Glutamatergic neuron (in vitro differentiated cells): ENCODE measurements at regions not wholly inside any gene's neighbourhood (a gene's known extent, or its start where the extent isn't known, plus 50 kb on each side); places are given as distances from the start of the nearest gene placed in this dataset.

Source experiments
- DNase-seq: peaks from one replicate; pipeline ENCODE4 v3.0.0; 2022
- H3K27ac Mint-ChIP-seq: one replicate; pipeline ENCODE4 v1.8.0; 2020; ENCODE audit warnings: mild to moderate bottlenecking, mixed read lengths, inconsistent platforms; ENCODE audit not compliant: unreplicated experiment
- H3K27me3 Mint-ChIP-seq: one replicate; pipeline ENCODE4 v1.8.0; 2020; ENCODE audit warnings: mild to moderate bottlenecking, moderate library complexity, mixed read lengths, inconsistent platforms; ENCODE audit not compliant: unreplicated experiment
- H3K36me3 Mint-ChIP-seq: one replicate; pipeline ENCODE4 v1.8.0; 2020; ENCODE audit warnings: mild to moderate bottlenecking, mixed read lengths, inconsistent platforms; ENCODE audit not compliant: unreplicated experiment
- H3K4me1 Mint-ChIP-seq: one replicate; pipeline ENCODE4 v1.8.0; 2020; ENCODE audit warnings: mild to moderate bottlenecking, low read depth, mixed read lengths, inconsistent platforms; ENCODE audit not compliant: unreplicated experiment
- H3K4me3 Mint-ChIP-seq: one replicate; pipeline ENCODE4 v1.8.0; 2020; ENCODE audit warnings: mild to moderate bottlenecking, mixed read lengths, inconsistent platforms; ENCODE audit not compliant: unreplicated experiment
- H3K9me3 Mint-ChIP-seq: one replicate; pipeline ENCODE4 v1.8.0; 2020; ENCODE audit warnings: mild to moderate bottlenecking, moderate library complexity, mixed read lengths, inconsistent platforms; ENCODE audit not compliant: unreplicated experiment
- CTCF ChIP-seq: fragments of 200-600 bp; sonication (generic); IDR thresholded peaks from one replicate; pipeline ENCODE4 v1.5.0; 2021; ENCODE audit not compliant: partially characterized antibody, unreplicated experiment

DNA sequence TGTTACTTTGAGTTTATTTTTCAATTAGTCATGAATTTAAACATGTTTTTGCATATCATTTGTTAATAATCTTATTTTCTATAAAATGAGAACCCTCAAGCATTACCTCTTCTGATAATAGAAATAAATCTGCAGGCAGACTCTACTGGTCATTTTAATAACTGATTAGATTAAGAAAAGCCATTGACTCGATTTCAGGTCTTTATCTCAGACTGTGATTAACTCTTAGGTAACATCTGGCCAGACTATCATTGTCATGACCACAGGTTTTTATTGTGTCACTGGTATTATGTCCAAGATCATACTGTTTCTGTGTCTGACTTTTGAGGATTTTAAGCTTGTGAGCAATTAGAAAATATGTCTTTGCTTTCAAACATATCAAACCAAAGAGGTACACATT is 83.6 kb upstream of the SLC13A1 start:
- Mint-ChIP-seq H3K36me3 (no peaks in the 10 kb centered on the region), H3K27me3 (no peaks in the 10 kb centered on the region), H3K4me1 (no peaks in the 10 kb centered on the region), H3K4me3 (no peak overlapping the region), H3K9me3 (no peaks in the 10 kb centered on the region), H3K27ac (no peak overlapping the region)
- DNase-seq = no peak
- no peak for TF ChIP-seq CTCF

- H3K9me3 Mint-ChIP-seq = no peaks in the 10 kb centered on the region
- no peak for DNase-seq
- H3K36me3 Mint-ChIP-seq = no peaks in the 10 kb centered on the region
- no peaks in the 10 kb centered on the region for H3K4me1 Mint-ChIP-seq
- H3K27ac Mint-ChIP-seq = no peak overlapping the region
- no peaks in the 10 kb centered on the region for H3K27me3 Mint-ChIP-seq
- no peak for TF ChIP-seq CTCF
- H3K4me3 Mint-ChIP-seq = no peak overlapping the region
Observed at GRCh38 chr7:123282181-123282580, 82.4 kb upstream of the SLC13A1 start.

DNA sequence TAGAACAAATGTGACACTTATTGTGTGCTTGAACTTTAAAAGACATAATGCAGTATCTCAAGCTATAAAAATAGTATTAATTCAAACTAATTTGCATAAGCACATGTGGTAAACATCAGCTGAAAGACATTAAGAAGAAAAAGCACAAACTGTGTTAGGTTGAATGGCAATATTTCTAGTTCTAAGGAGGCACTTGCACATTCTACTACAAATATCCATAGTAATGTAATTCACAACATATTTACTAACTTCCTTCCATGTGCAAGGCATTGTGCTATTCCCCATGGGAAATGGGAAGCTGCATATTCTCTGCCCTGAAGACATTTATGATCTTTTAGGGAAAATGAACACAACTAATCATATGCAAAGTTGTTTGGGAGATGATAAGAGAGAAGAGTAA is 80.2 kb upstream of the SLC13A1 start:
- Mint-ChIP-seq H3K4me1 (no peaks in the 10 kb centered on the region), H3K27me3 (peaks cover 2% of the 10 kb centered on the region), H3K27ac (no peak overlapping the region), H3K9me3 (no peaks in the 10 kb centered on the region), H3K4me3 (no peak overlapping the region), H3K36me3 (no peaks in the 10 kb centered on the region)
- no peak for DNase-seq
- no peak for TF ChIP-seq CTCF

- Mint-ChIP-seq H3K36me3 (no peaks in the 10 kb centered on the region), H3K4me1 (no peaks in the 10 kb centered on the region), H3K27me3 (peaks cover 2% of the 10 kb centered on the region), H3K27ac (no peak overlapping the region), H3K9me3 (no peaks in the 10 kb centered on the region), H3K4me3 (no peak overlapping the region)
- DNase-seq = no peak
- no peak for TF ChIP-seq CTCF
Observed at GRCh38 chr7:123275036-123275753, 75.4 kb upstream of the SLC13A1 start.

GRCh38 chr7:123273185-123273584 is 73.4 kb upstream of the SLC13A1 start:
- Mint-ChIP-seq H3K36me3 (no peaks in the 10 kb centered on the region), H3K4me1 (no peaks in the 10 kb centered on the region), H3K27ac (no peak overlapping the region), H3K27me3 (peaks cover 2% of the 10 kb centered on the region), H3K4me3 (no peak overlapping the region), H3K9me3 (no peaks in the 10 kb centered on the region)
- no peak for TF ChIP-seq CTCF
- DNase-seq = no peak
